GM23248 (cell line): ENCODE measurements at regions not wholly inside any gene's neighbourhood (a gene's known extent, or its start where the extent isn't known, plus 50 kb on each side); places are given as distances from the start of the nearest gene placed in this dataset.
"Not testable (repeated sequence)": the region's sequence is repeated elsewhere in the genome, so short reads cannot be mapped to it uniquely, and the experiment has no call there.

Source experiments
- DNase-seq: peaks from one replicate; pipeline ENCODE4 v3.0.0-alpha.2; 2015
- H2AFZ ChIP-seq: fragments of 200-600 bp; sonication (generic); 2 replicates; pipeline ENCODE4 v1.6.1; 2016; ENCODE audit warnings: antibody characterized with exemption
- H3F3A ChIP-seq: fragments of 200-600 bp; sonication (generic); 2 replicates; pipeline ENCODE4 v1.6.1; 2016; ENCODE audit warnings: mild to moderate bottlenecking, antibody characterized with exemption, mixed run types; ENCODE audit not compliant: insufficient read depth
- H3K27ac ChIP-seq: fragments of 200-600 bp; sonication (generic); 2 replicates; pipeline ENCODE4 v1.5.1; 2016; ENCODE audit warnings: mild to moderate bottlenecking
- H3K27me3 ChIP-seq: fragments of 200-600 bp; sonication (generic); replicated peaks from 2 replicates; pipeline ENCODE4 v1.6.1; 2016; ENCODE audit warnings: mild to moderate bottlenecking; ENCODE audit not compliant: insufficient read depth
- H3K36me3 ChIP-seq: fragments of 200-600 bp; sonication (generic); 2 replicates; pipeline ENCODE4 v1.6.1; 2016; ENCODE audit warnings: low read depth, mild to moderate bottlenecking
- H3K4me1 ChIP-seq: fragments of 200-600 bp; sonication (generic); 2 replicates; pipeline ENCODE4 v1.6.1; 2016; ENCODE audit warnings: mild to moderate bottlenecking; ENCODE audit not compliant: insufficient read depth
- H3K4me2 ChIP-seq: fragments of 200-600 bp; sonication (generic); one replicate; pipeline ENCODE4 v1.6.1; 2016; ENCODE audit warnings: mild to moderate bottlenecking; ENCODE audit not compliant: unreplicated experiment
- H3K4me3 ChIP-seq: fragments of 200-600 bp; sonication (generic); 2 replicates; pipeline ENCODE4 v1.5.1; 2016; ENCODE audit warnings: mild to moderate bottlenecking
- H3K79me2 ChIP-seq: fragments of 200-600 bp; sonication (generic); 2 replicates; pipeline ENCODE4 v1.6.1; 2016; ENCODE audit warnings: mild to moderate bottlenecking; ENCODE audit not compliant: insufficient read depth
- H3K9ac ChIP-seq: fragments of 200-600 bp; sonication (generic); 2 replicates; pipeline ENCODE4 v1.6.1; 2016; ENCODE audit warnings: mild to moderate bottlenecking
- H3K9me2 ChIP-seq: fragments of 200-600 bp; sonication (generic); 2 replicates; pipeline ENCODE4 v1.6.1; 2016; ENCODE audit warnings: mixed run types, mild to moderate bottlenecking, moderate library complexity; ENCODE audit not compliant: insufficient read depth
- H3K9me3 ChIP-seq: fragments of 200-600 bp; sonication (generic); one replicate; pipeline ENCODE4 v1.6.1; 2017; ENCODE audit warnings: low read depth
- H4K20me1 ChIP-seq: fragments of 200-600 bp; sonication (generic); 2 replicates; pipeline ENCODE4 v1.6.0; 2016; ENCODE audit not compliant: insufficient read depth
- EZH2 ChIP-seq: fragments of 200-600 bp; sonication (generic); IDR thresholded peaks from 2 replicates; pipeline ENCODE4 v1.6.1; 2018; ENCODE audit warnings: antibody characterized with exemption, mild to moderate bottlenecking; ENCODE audit not compliant: insufficient read depth, poor library complexity, severe bottlenecking
- EZH2phosphoT487 ChIP-seq: fragments of 200-600 bp; sonication (generic); IDR thresholded peaks from 2 replicates; pipeline ENCODE4 v1.6.1; 2018; ENCODE audit warnings: antibody characterized with exemption, moderate library complexity, mild to moderate bottlenecking, low read depth; ENCODE audit not compliant: insufficient read depth
- WGBS, 2 experiments: methylation state at CpG; one replicate each; pipeline ENCODE4 v1.1.6; 2015 to 2017; ENCODE audit warnings: low lambda C conversion rate in 2 of 2, low coverage in 1 of 2; ENCODE audit errors: missing lambda C conversion rate in 2 of 2; 5-methylcytosine and 5-hydroxymethylcytosine counted together
- in situ Hi-C: fragments of 300-500 bp; cut with MboI; formaldehyde crosslinking; loops from 2 replicates; pipeline ENCODE4 v1.15.0; 2020

DNA sequence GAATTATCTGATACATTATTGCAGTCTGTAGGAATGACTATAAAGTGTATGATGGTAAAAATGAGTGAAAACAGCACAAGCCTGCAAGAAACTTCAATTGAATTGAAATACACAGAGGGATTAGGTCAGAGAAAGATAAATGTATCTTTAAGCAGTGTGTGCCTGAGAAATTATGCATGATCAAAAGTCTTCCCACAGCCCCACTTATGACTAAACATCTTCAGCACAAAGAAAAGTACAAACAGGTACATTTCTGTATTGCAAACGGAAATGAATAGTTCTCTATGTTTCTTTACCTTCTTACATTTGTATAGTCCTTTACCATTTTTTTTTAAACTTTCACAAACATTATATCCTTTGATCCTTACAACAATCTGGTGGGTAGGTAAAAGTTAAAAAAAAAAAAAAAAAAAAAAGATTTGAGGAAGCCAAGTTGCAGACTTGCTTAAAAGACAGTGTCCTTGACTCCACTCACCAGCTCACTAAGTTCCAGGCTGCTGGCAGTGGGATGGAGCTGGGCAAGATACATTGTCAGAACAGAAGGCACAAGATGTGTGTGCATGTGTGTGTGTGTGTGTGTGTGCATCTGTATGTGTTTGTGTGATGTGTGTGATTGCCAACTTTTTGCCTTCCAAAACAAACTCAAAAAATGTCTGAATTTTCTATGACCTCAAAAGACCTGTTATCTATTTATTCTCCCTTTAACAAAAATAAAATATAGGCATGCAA lies 423.7 kb upstream of the ACVR2A start:
- 64 to 76% methylated on average over 1 of the region's 1 CpG for WGBS, 2 experiments
- no peaks in the 10 kb centered on the region for H3K9me3 ChIP-seq
- H3K27me3 ChIP-seq: no peaks in the 10 kb centered on the region
- H4K20me1 ChIP-seq: no peaks in the 10 kb centered on the region
- H3K4me3 ChIP-seq: no peak overlapping the region
- no peaks in the 10 kb centered on the region for H3F3A ChIP-seq
- peaks cover 4% of the 10 kb centered on the region; the same call in 1 of the 2 replicates for H3K4me1 ChIP-seq
- H3K36me3 ChIP-seq: no peaks in the 10 kb centered on the region
- TF ChIP-seq EZH2phosphoT487 (no peak), EZH2 (no peak)
- in situ Hi-C loops: no loop called here
- DNase-seq: no peak
- H3K79me2 ChIP-seq: no peaks in the 10 kb centered on the region
- no peak overlapping the region for H2AFZ ChIP-seq
- H3K4me2 ChIP-seq: no peak overlapping the region
- no peak overlapping the region for H3K9ac ChIP-seq
- H3K27ac ChIP-seq: no peak overlapping the region
- no peaks in the 10 kb centered on the region for H3K9me2 ChIP-seq

DNA sequence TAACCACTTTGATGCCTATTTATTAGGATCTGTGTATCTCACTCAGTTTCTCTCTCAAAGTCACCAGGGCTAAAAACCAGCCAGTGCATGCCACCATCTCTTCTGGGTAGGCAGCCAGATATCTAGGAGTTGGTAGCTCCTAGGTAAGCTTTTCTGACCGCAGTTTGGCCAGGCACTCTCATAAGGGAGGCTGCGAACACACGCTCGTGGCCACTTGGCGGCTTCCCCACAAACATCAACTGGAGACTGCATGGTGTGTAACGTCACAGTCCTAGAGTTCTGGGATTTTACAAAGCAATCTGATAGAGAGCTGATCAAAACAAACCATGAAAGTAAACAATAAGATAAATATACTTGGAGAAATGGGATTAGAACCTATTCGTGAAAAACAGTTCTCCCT lies 424.3 kb upstream of the ACVR2A start:
- WGBS, 2 experiments: 65 to 72% methylated on average over 7 of the region's 7 CpGs
- in situ Hi-C loops: no loop called here
- H3K9me3 ChIP-seq: no peaks in the 10 kb centered on the region
- H3K4me3 ChIP-seq: no peak overlapping the region
- no peak overlapping the region for H2AFZ ChIP-seq
- no peak overlapping the region for H3K4me2 ChIP-seq
- DNase-seq: no peak
- no peak overlapping the region for H3K27ac ChIP-seq
- H3K79me2 ChIP-seq: no peaks in the 10 kb centered on the region
- TF ChIP-seq EZH2phosphoT487 (no peak), EZH2 (no peak)
- H3K9ac ChIP-seq: no peak overlapping the region
- H4K20me1 ChIP-seq: no peaks in the 10 kb centered on the region
- H3K4me1 ChIP-seq: peaks cover 7% of the 10 kb centered on the region; the same call in 1 of the 2 replicates
- no peaks in the 10 kb centered on the region for H3K36me3 ChIP-seq
- H3F3A ChIP-seq: no peaks in the 10 kb centered on the region
- no peaks in the 10 kb centered on the region for H3K27me3 ChIP-seq
- no peaks in the 10 kb centered on the region for H3K9me2 ChIP-seq

GRCh38 chr2:147416099-147416498 lies 428.7 kb upstream of the ACVR2A start:
- TF ChIP-seq EZH2phosphoT487 (no peak), EZH2 (no peak)
- no peak overlapping the region for H3K9ac ChIP-seq
- in situ Hi-C loops: no loop called here
- 53 to 55% methylated on average over 4 of the region's 4 CpGs for WGBS, 2 experiments
- no peaks in the 10 kb centered on the region for H3K36me3 ChIP-seq
- H3K9me2 ChIP-seq: no peaks in the 10 kb centered on the region
- no peaks in the 10 kb centered on the region for H3K9me3 ChIP-seq
- H3K27ac ChIP-seq: no peak overlapping the region
- no peaks in the 10 kb centered on the region for H4K20me1 ChIP-seq
- H3K79me2 ChIP-seq: no peaks in the 10 kb centered on the region
- no peak overlapping the region for H3K4me2 ChIP-seq
- no peaks in the 10 kb centered on the region for H3F3A ChIP-seq
- peaks cover 7% of the 10 kb centered on the region; the same call in 1 of the 2 replicates for H3K4me1 ChIP-seq
- no peak overlapping the region for H3K4me3 ChIP-seq
- peak; percentile 11 for DNase-seq
- H3K27me3 ChIP-seq: no peaks in the 10 kb centered on the region
- no peak overlapping the region for H2AFZ ChIP-seq

- H4K20me1 ChIP-seq, H3F3A ChIP-seq, H3K4me3 ChIP-seq, H3K36me3 ChIP-seq, H3K9ac ChIP-seq, H3K9me2 ChIP-seq, DNase-seq, H3K4me2 ChIP-seq, H3K9me3 ChIP-seq, H3K4me1 ChIP-seq, H2AFZ ChIP-seq, H3K27ac ChIP-seq, H3K27me3 ChIP-seq, H3K79me2 ChIP-seq, in situ Hi-C loops: not testable (repeated sequence)
- WGBS, 2 experiments: 21 to 25% methylated on average over 1 of the region's 1 CpG
These were observed 430.2 kb upstream of the ACVR2A start for GRCh38 chr2:147414656-147415055.

DNA sequence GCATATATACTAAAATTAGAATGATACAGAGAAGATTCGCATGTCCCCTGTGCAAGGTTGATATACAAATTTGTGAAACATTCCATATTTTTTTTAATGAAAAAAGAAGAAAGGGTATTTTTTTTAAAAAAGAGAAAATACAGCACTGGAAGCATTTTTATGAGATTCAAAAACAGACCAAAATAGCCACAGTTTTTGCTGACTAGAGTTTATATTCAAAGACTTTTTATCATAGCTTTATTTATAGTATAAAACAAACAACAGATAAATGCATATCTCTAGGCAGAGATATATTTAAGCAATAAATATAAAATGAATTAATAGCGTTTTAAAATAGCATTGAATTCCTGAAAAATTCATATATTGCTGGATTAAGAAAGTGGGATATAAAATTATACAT lies 436.5 kb upstream of the ACVR2A start:
- Histone ChIP-seq H3K9me3 (no peaks in the 10 kb centered on the region), H3K79me2 (no peaks in the 10 kb centered on the region), H3K27ac (no peak overlapping the region), H3F3A (no peaks in the 10 kb centered on the region), H3K4me1 (no peaks in the 10 kb centered on the region), H3K36me3 (no peaks in the 10 kb centered on the region), H4K20me1 (no peaks in the 10 kb centered on the region), H3K27me3 (no peaks in the 10 kb centered on the region), H3K4me2 (no peak overlapping the region), H3K9me2 (no peaks in the 10 kb centered on the region), H3K4me3 (no peak overlapping the region), H2AFZ (no peak overlapping the region), H3K9ac (no peak overlapping the region)
- WGBS, 2 experiments: 30% methylated on average over 2 of the region's 2 CpGs
- DNase-seq: no peak
- in situ Hi-C loops: no loop called here
- TF ChIP-seq EZH2: no peak
- TF ChIP-seq EZH2phosphoT487: no peak
